Endothelial cell of umbilical vein (primary cell): ENCODE measurements at regions not wholly inside any gene's neighbourhood (a gene's known extent, or its start where the extent isn't known, plus 50 kb on each side); places are given as distances from the start of the nearest gene placed in this dataset.

ENCODE experiments used
- EZH2 ChIP-seq: IDR thresholded peaks from 2 replicates; pipeline ENCODE4 v1.6.1; 2012; ENCODE audit warnings: borderline replicate concordance, low read depth, mild to moderate bottlenecking, moderate library complexity, low read length, inconsistent platforms; ENCODE audit not compliant: severe bottlenecking
- POLR2A ChIP-seq: IDR thresholded peaks from 2 replicates; pipeline ENCODE4 v1.6.1; 2012; ENCODE audit warnings: low read depth, mild to moderate bottlenecking, control low read depth, low read length

- TF ChIP-seq EZH2 (no peak), POLR2A (no peak)
Observed at GRCh38 chr10:20598590-20598989, 298.5 kb downstream of the NEBL start.
